A549 (cell line): ENCODE measurements at regions not wholly inside any gene's neighbourhood (a gene's known extent, or its start where the extent isn't known, plus 50 kb on each side); places are given as distances from the start of the nearest gene placed in this dataset.
"Not testable (repeated sequence)": the region's sequence is repeated elsewhere in the genome, so short reads cannot be mapped to it uniquely, and the experiment has no call there.

ENCODE experiments used
- ATAC-seq, 2 experiments: fragments of 200-7000 bp in 1 of 2; fragments of >200 bp in 1 of 2; cut with Nextera tagmentation in 1 of 2; cut with Tn5 transposase in 1 of 2; 3 replicates each; pipeline versions ENCODE4 v1.8.0 to v1.9.1; 2018 to 2020; ENCODE audit warnings: mild to moderate bottlenecking in 1 of 2, moderate library complexity in 1 of 2
- CTCF ChIA-PET: fragments of 300-600 bp; sonication (Branson Sonifier 250); formaldehyde crosslinking; extraction: SDS; loops from one replicate; lab custom pipeline; 2021; ENCODE audit warnings: antibody characterized with exemption, inconsistent platforms; lab: Yijun Ruan, JAX
- POLR2A ChIA-PET: fragments of 350-600 bp; formaldehyde crosslinking; extraction: SDS; loops from one replicate; lab custom pipeline; 2021; ENCODE audit warnings: antibody characterized with exemption, inconsistent platforms; lab: Yijun Ruan, JAX
- DNase-seq, 2 experiments: peaks; one replicate each; pipeline versions ENCODE4 v3.0.0 to v3.0.0-alpha.2; 2011 to 2016; ENCODE audit warnings: low read depth in 1 of 2, low spot score in 1 of 2
- FAIRE-seq: peaks from 2 replicates; lab custom pipeline; 2011; peaks lifted over from hg19 to GRCh38; lab: Jason Lieb, UNC
- H3K27ac ChIP-seq, 2 experiments: fragments of >200 bp; sonication (Bioruptor Twin); formaldehyde crosslinking; 3 replicates each; pipeline ENCODE4 v1.5.1; 2016 to 2017
- H3K4me1 ChIP-seq: fragments of >200 bp; sonication (Bioruptor Twin); formaldehyde crosslinking; 3 replicates; pipeline ENCODE4 v1.6.1; 2016
- H3K4me2 ChIP-seq: fragments of >200 bp; sonication (Bioruptor Twin); formaldehyde crosslinking; 3 replicates; pipeline ENCODE4 v1.6.1; 2016
- H3K4me3 ChIP-seq: fragments of >200 bp; sonication (Bioruptor Twin); formaldehyde crosslinking; 3 replicates; pipeline ENCODE4 v1.5.1; 2016
- H3K9me3 ChIP-seq: fragments of >200 bp; sonication (Bioruptor Twin); formaldehyde crosslinking; 3 replicates; pipeline ENCODE4 v1.6.1; 2016
- CHD2 ChIP-seq: fragments of 150-350 bp; IDR thresholded peaks from 2 replicates; pipeline ENCODE4 v1.6.1; 2014; ENCODE audit warnings: low read length; ENCODE audit not compliant: partially characterized antibody
- FOSB ChIP-seq: fragments of 250-450 bp; sonication (Bioruptor Pico); IDR thresholded peaks from 2 replicates; pipeline ENCODE4 v1.5.0; 2020; ENCODE audit warnings: mild to moderate bottlenecking, moderate library complexity
- JUNB ChIP-seq: fragments of >200 bp; sonication (Bioruptor Twin); formaldehyde crosslinking; IDR thresholded peaks from 2 replicates; pipeline ENCODE4 v1.6.1; 2016
- KDM1A ChIP-seq: fragments of 200-600 bp; sonication (generic); IDR thresholded peaks from 2 replicates; pipeline ENCODE4 v1.6.1; 2016; ENCODE audit warnings: low read depth, mild to moderate bottlenecking
- MAFK ChIP-seq: fragments of 450-650 bp; IDR thresholded peaks from 2 replicates; pipeline ENCODE4 v1.6.1; 2014; ENCODE audit not compliant: partially characterized antibody
- POLR2AphosphoS2 ChIP-seq: conservative IDR thresholded peaks from 2 replicates; pipeline ENCODE4 v1.6.1; 2012; ENCODE audit warnings: low read length, improper control_type of control experiment, inconsistent platforms
- RARB ChIP-seq: fragments of 250-450 bp; sonication (Bioruptor Pico); IDR thresholded peaks from 2 replicates; pipeline ENCODE4 v1.8.0; 2021; ENCODE audit warnings: mild to moderate bottlenecking, moderate library complexity
- TP53 ChIP-seq: fragments of 250-450 bp; sonication (Bioruptor Pico); IDR thresholded peaks from 2 replicates; pipeline ENCODE4 v1.5.0; 2021; ENCODE audit warnings: mild to moderate bottlenecking, moderate library complexity
- WGBS: methylation state at CpG from one replicate; pipeline ENCODE4 v1.1.6; 2017; ENCODE audit errors: missing lambda C conversion rate; 5-methylcytosine and 5-hydroxymethylcytosine counted together
- TF ChIP-seq, protein P1 (sequence below): IDR thresholded peaks from 2 replicates; pipeline ENCODE4 v1.6.1; 2012
- TF ChIP-seq, protein P2 (sequence below): fragments of 250-450 bp; sonication (Bioruptor Pico); IDR thresholded peaks from 2 replicates; pipeline ENCODE4 v1.5.0; 2021; ENCODE audit warnings: mild to moderate bottlenecking, moderate library complexity, borderline replicate concordance
- TF ChIP-seq, protein P3 (sequence below): fragments of >200 bp; sonication (Bioruptor Twin); formaldehyde crosslinking; IDR thresholded peaks from 3 replicates; pipeline ENCODE4 v1.6.1; 2016

DNA sequence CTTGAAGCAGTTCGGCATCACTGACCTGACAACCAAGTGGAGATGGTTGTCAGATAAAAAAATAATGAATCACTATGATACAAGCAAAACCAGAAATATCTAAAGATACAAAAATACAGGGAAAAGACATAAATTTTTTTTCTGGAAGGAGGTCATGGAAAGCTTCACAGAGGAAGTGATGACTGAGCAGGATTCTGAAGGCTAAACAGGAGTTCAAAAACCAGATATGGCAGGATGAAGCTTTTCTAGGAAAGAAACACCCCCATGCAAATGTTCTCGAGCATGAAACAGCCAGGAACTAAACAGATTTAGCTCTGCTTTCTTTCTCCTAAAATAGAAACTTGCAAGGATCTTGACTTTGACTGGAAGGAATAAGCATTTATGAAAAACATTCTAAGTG lies 60.7 kb upstream of the IFNE start:
- Histone ChIP-seq H3K4me1 (peaks cover 39% of the 10 kb centered on the region), H3K4me3 (no peak overlapping the region), H3K27ac (peak overlapping the region in 1 of 2 experiments; percentile 35; a peak in 4 of 6 replicates), H3K4me2 (peak overlapping the region; percentile 20), H3K9me3 (peaks cover 8% of the 10 kb centered on the region; the same call in 1 of the 3 replicates)
- ATAC-seq (peak in 1 of 2 experiments; percentile 37; a peak in 2 of 6 replicates), FAIRE-seq (peak; percentile 7), DNase-seq (no peak)
- ChIA-PET POLR2A (no interaction called here), CTCF (no interaction called here)
- TF ChIP-seq, protein P1, sequence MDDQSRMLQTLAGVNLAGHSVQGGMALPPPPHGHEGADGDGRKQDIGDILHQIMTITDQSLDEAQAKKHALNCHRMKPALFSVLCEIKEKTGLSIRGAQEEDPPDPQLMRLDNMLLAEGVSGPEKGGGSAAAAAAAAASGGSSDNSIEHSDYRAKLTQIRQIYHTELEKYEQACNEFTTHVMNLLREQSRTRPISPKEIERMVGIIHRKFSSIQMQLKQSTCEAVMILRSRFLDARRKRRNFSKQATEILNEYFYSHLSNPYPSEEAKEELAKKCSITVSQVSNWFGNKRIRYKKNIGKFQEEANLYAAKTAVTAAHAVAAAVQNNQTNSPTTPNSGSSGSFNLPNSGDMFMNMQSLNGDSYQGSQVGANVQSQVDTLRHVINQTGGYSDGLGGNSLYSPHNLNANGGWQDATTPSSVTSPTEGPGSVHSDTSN, result no peak
- TF ChIP-seq MAFK, result peak; percentile 89
- 57% methylated on average over 2 of the region's 2 CpGs for WGBS

DNA sequence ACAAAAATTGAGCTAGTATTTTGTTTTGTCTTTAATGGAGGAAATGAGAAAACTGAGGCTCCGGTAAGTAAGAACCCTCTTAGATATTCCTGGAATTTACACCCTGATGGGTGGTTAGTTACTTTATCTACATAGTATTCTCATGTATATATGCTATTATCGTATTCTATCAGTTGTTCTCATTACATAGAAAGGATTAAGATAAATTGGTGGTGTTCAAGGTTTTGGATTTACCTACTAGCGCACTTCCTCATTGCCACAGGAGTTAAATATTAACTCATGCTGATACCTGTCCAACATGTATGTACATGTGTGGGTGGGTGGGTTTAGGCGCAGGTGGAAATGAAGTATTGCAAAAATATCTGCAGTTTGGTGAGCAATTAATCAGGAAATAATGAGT lies 61.1 kb upstream of the IFNE start:
- FAIRE-seq (no peak), ATAC-seq (no peak; a peak in 3 of 6 replicates), DNase-seq (no peak)
- CTCF ChIA-PET, result interaction anchor here (1.5 kb wide), 1 partner anchor 246 kb away, joined by 3 read pairs; no protein-coding TSS in a partner anchor
- Histone ChIP-seq H3K4me3 (no peak overlapping the region), H3K27ac (peak overlapping the region in 1 of 2 experiments; percentile 35; a peak in 3 of 6 replicates), H3K9me3 (peaks cover 8% of the 10 kb centered on the region; the same call in 1 of the 3 replicates), H3K4me2 (peak overlapping the region; percentile 20), H3K4me1 (peaks cover 43% of the 10 kb centered on the region)
- POLR2A ChIA-PET, result no interaction called here
- 74% methylated on average over 4 of the region's 4 CpGs for WGBS
- TF ChIP-seq POLR2AphosphoS2, result peak; percentile 83; the same call in 1 of the 2 replicates
- TF ChIP-seq, protein P2, sequence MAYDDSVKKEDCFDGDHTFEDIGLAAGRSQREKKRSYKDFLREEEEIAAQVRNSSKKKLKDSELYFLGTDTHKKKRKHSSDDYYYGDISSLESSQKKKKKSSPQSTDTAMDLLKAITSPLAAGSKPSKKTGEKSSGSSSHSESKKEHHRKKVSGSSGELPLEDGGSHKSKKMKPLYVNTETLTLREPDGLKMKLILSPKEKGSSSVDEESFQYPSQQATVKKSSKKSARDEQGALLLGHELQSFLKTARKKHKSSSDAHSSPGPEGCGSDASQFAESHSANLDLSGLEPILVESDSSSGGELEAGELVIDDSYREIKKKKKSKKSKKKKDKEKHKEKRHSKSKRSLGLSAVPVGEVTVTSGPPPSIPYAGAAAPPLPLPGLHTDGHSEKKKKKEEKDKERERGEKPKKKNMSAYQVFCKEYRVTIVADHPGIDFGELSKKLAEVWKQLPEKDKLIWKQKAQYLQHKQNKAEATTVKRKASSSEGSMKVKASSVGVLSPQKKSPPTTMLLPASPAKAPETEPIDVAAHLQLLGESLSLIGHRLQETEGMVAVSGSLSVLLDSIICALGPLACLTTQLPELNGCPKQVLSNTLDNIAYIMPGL (CRISPR knock-in tag), result no peak

DNA sequence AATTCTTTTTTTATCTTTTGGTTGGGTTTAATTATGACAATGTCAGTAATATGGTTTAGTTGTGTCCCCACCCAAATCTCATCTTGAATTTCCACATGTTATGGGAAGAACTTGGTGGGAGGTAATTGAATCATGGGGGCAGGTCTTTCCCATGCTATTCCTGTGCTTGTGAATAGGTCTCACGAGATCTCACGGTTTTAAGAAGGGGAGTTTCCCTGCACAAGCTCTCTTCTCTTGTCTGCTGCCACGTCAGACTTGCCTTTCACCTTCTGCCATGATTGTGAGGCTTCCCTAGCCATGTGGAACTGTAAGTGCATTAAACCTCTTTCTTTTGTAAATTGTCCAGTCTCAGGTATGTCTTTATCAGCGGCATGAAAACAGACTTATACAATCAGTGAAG lies 61.7 kb upstream of the IFNE start:
- H3K4me3 ChIP-seq, ATAC-seq, H3K4me2 ChIP-seq, H3K9me3 ChIP-seq, H3K27ac ChIP-seq, FAIRE-seq, POLR2A ChIA-PET: not testable (repeated sequence)
- 83% methylated on average over 4 of the region's 4 CpGs for WGBS
- TF ChIP-seq TP53 (CRISPR knock-in tag), result 0 out of 2 replicates have a peak, but pooled peaks have one; percentile 46
- H3K4me1 ChIP-seq, result peaks cover 49% of the 10 kb centered on the region
- DNase-seq, result peak in 1 of 2 experiments; percentile 46
- CTCF ChIA-PET, result interaction anchor here (0.9 to 1.5 kb wide), 2 partner anchors 245 to 247 kb away, joined by 3 read pairs; no protein-coding TSS in a partner anchor

DNA sequence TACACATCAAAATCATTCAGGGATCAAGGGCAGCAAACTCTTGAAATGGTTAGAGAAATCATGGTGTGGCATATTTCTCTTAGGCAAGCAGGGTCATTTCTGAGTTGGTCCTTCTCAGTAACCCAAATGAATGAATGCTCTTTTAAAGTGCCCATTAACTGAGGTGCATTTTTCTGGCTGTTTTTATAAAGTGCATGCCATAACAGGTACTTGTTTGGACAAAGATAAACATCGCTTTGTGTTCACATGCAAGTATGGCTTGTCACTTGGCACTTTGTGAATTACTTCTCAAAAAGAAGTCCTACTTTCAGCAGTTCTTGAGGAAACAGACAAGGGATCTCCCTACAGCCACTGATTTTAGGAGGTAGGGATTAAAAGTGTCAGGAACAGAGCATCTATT lies 64.8 kb upstream of the IFNE start:
- Histone ChIP-seq H3K4me3 (no peak overlapping the region), H3K4me1 (peaks cover 76% of the 10 kb centered on the region)
- DNase-seq, result no peak
- TF ChIP-seq CHD2 (no peak), FOSB (CRISPR knock-in tag) (0 out of 2 replicates have a peak, but pooled peaks have one; percentile 13), JUNB (no peak), KDM1A (no peak), RARB (CRISPR knock-in tag) (no peak)
- TF ChIP-seq, protein P3, sequence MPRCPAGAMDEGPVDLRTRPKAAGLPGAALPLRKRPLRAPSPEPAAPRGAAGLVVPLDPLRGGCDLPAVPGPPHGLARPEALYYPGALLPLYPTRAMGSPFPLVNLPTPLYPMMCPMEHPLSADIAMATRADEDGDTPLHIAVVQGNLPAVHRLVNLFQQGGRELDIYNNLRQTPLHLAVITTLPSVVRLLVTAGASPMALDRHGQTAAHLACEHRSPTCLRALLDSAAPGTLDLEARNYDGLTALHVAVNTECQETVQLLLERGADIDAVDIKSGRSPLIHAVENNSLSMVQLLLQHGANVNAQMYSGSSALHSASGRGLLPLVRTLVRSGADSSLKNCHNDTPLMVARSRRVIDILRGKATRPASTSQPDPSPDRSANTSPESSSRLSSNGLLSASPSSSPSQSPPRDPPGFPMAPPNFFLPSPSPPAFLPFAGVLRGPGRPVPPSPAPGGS, result no peak
- TF ChIP-seq, all 56 proteins: peak for 1
- 45% methylated on average over 1 of the region's 1 CpG for WGBS
- ATAC-seq (no peak), FAIRE-seq (peak; percentile 88)
- H3K9me3 ChIP-seq, result peaks cover 8% of the 10 kb centered on the region; the same call in 1 of the 3 replicates
- peak overlapping the region; percentile 27 to 94; a peak in 4 of 6 replicates for H3K27ac ChIP-seq
- ChIA-PET CTCF (no interaction called here), POLR2A (interaction anchor here (0.6 kb wide), 1 partner anchor 13 kb away, joined by 3 read pairs; no protein-coding TSS in a partner anchor)
- peak overlapping the region; percentile 95 for H3K4me2 ChIP-seq
